ENCODE measurements at regions not wholly inside any gene's neighbourhood (a gene's known extent, or its start where the extent isn't known, plus 50 kb on each side); places are given as distances from the start of the nearest gene placed in this dataset.
A peak's percentile ranks its signal among the peaks of the same experiment; 100 is the strongest.

- no peak for DNase-seq
- no TSS peak for BruUV-seq (replicated peaks)
- no peak overlapping the region for H3K4me3 ChIP-seq (ENCODE audit: low read depth, low read length)
- Mint-ChIP-seq H3K9me3 (ENCODE audit: unreplicated experiment) (no peaks in the 10 kb centered on the region), H3K4me1 (ENCODE audit: low read depth, unreplicated experiment) (no peaks in the 10 kb centered on the region), H3K36me3 (ENCODE audit: insufficient read depth, unreplicated experiment) (no peaks in the 10 kb centered on the region), H3K4me3 (ENCODE audit: unreplicated experiment) (no peak overlapping the region), H3K27me3 (ENCODE audit: insufficient read depth, unreplicated experiment) (peaks cover 25% of the 10 kb centered on the region), H3K27ac (ENCODE audit: unreplicated experiment) (no peak overlapping the region)
- no peaks in the 10 kb centered on the region for H3K4me1 ChIP-seq
- intact Hi-C loops (cut with micrococcal nuclease; ENCODE audit: unreplicated experiment) = no loop called here
- ChIA-PET POLR2A (no interaction called here), CTCF (no interaction called here)
- no peaks in the 10 kb centered on the region for H3K36me3 ChIP-seq (ENCODE audit: control insufficient read depth, insufficient read depth, low read length)
- H3K9me3 ChIP-seq = peaks cover 13% of the 10 kb centered on the region
- TF ChIP-seq CTCF (IDR thresholded peaks at IDR 0.05; ENCODE audit: insufficient read depth in 1 of 2, low read depth in 1 of 2, low read length in 1 of 2, severe bottlenecking in 1 of 2, unreplicated experiment in 1 of 2) = no peak
- H3K27me3 ChIP-seq (replicated peaks; ENCODE audit: control insufficient read depth, insufficient read depth, low read length) = peaks cover 1% of the 10 kb centered on the region; the same call in 1 of the 2 replicates
Measured at GRCh38 chr2:118495290-118495689, 352.2 kb downstream of the EN1 start.

GRCh38 chr2:118493213-118493612, 354.2 kb downstream of the EN1 start:
- H3K9me3 Mint-ChIP-seq (ENCODE audit: unreplicated experiment) = no peaks in the 10 kb centered on the region
- Histone ChIP-seq H3K9me3 (peaks cover 13% of the 10 kb centered on the region), H3K4me1 (no peaks in the 10 kb centered on the region), H3K27me3 (replicated peaks; ENCODE audit: control insufficient read depth, insufficient read depth, low read length) (peaks cover 1% of the 10 kb centered on the region; the same call in 1 of the 2 replicates), H3K4me3 (ENCODE audit: low read depth, low read length) (no peak overlapping the region), H3K36me3 (ENCODE audit: control insufficient read depth, insufficient read depth, low read length) (no peaks in the 10 kb centered on the region)
- H3K27ac Mint-ChIP-seq (ENCODE audit: unreplicated experiment) = no peak overlapping the region
- intact Hi-C loops (cut with micrococcal nuclease; ENCODE audit: unreplicated experiment) = no loop called here
- H3K27me3 Mint-ChIP-seq (ENCODE audit: insufficient read depth, unreplicated experiment) = peaks cover 34% of the 10 kb centered on the region
- CTCF ChIA-PET = no interaction called here
- TF ChIP-seq CTCF (IDR thresholded peaks at IDR 0.05; ENCODE audit: insufficient read depth in 1 of 2, low read depth in 1 of 2, low read length in 1 of 2, severe bottlenecking in 1 of 2, unreplicated experiment in 1 of 2) = no peak
- no peaks in the 10 kb centered on the region for H3K36me3 Mint-ChIP-seq (ENCODE audit: insufficient read depth, unreplicated experiment)
- DNase-seq = no peak
- no peaks in the 10 kb centered on the region for H3K4me1 Mint-ChIP-seq (ENCODE audit: low read depth, unreplicated experiment)
- no peak overlapping the region for H3K4me3 Mint-ChIP-seq (ENCODE audit: unreplicated experiment)
- BruUV-seq (replicated peaks) = no TSS peak
- POLR2A ChIA-PET = no interaction called here

- no peaks in the 10 kb centered on the region for H3K36me3 Mint-ChIP-seq (ENCODE audit: insufficient read depth, unreplicated experiment)
- no peak for DNase-seq
- H3K27me3 Mint-ChIP-seq (ENCODE audit: insufficient read depth, unreplicated experiment) = peaks cover 31% of the 10 kb centered on the region
- Histone ChIP-seq H3K9me3 (peaks cover 13% of the 10 kb centered on the region), H3K36me3 (ENCODE audit: control insufficient read depth, insufficient read depth, low read length) (no peaks in the 10 kb centered on the region), H3K4me3 (ENCODE audit: low read depth, low read length) (no peak overlapping the region), H3K27me3 (replicated peaks; ENCODE audit: control insufficient read depth, insufficient read depth, low read length) (peaks cover under 1% of the 10 kb centered on the region; the same call in 1 of the 2 replicates), H3K4me1 (no peaks in the 10 kb centered on the region)
- intact Hi-C loops (cut with micrococcal nuclease; ENCODE audit: unreplicated experiment) = loop anchor here (1.0 kb wide), 1 partner anchor 373 kb away; no protein-coding TSS in a partner anchor
- no peaks in the 10 kb centered on the region for H3K9me3 Mint-ChIP-seq (ENCODE audit: unreplicated experiment)
- H3K4me1 Mint-ChIP-seq (ENCODE audit: low read depth, unreplicated experiment) = no peaks in the 10 kb centered on the region
- CTCF ChIA-PET = no interaction called here
- no peak overlapping the region for H3K4me3 Mint-ChIP-seq (ENCODE audit: unreplicated experiment)
- peak in 1 of 2 experiments; percentile 30 for TF ChIP-seq CTCF (IDR thresholded peaks at IDR 0.05; ENCODE audit: insufficient read depth in 1 of 2, low read depth in 1 of 2, low read length in 1 of 2, severe bottlenecking in 1 of 2, unreplicated experiment in 1 of 2)
- no peak overlapping the region for H3K27ac Mint-ChIP-seq (ENCODE audit: unreplicated experiment)
- POLR2A ChIA-PET = no interaction called here
- no TSS peak for BruUV-seq (replicated peaks)
Measured at GRCh38 chr2:118492335-118492734, 355.1 kb downstream of the EN1 start.

All from Caco-2 (cell line).